ENCODE measurements at regions not wholly inside any gene's neighbourhood (a gene's known extent, or its start where the extent isn't known, plus 50 kb on each side); places are given as distances from the start of the nearest gene placed in this dataset.
"Not testable (repeated sequence)": the region's sequence is repeated elsewhere in the genome, so short reads cannot be mapped to it uniquely, and the experiment has no call there.

- not testable (repeated sequence) for FAIRE-seq
These were observed 227.3 kb downstream of the IGSF11 start for GRCh38 chr3:118807349-118807748.

DNA sequence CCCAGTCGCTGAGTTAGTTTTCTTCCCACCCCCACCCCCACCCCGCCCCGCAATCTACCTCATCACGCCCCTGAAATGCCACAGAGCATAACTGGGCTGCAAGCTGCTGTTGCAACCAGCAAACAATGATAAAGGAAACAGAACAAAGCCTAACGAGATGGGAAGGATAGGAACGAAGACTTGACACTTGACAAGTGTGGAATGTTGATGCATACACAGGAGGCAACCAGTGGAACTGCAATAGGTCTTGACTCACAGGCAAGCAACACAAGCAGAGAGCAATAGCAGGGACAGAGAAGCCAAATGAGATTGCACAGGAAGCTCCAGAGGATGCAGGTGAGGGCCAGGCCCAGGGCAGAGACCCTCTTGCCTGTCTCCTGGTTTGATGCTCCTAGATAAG, 225.9 kb downstream of the IGSF11 start:
- FAIRE-seq: no peak

DNA sequence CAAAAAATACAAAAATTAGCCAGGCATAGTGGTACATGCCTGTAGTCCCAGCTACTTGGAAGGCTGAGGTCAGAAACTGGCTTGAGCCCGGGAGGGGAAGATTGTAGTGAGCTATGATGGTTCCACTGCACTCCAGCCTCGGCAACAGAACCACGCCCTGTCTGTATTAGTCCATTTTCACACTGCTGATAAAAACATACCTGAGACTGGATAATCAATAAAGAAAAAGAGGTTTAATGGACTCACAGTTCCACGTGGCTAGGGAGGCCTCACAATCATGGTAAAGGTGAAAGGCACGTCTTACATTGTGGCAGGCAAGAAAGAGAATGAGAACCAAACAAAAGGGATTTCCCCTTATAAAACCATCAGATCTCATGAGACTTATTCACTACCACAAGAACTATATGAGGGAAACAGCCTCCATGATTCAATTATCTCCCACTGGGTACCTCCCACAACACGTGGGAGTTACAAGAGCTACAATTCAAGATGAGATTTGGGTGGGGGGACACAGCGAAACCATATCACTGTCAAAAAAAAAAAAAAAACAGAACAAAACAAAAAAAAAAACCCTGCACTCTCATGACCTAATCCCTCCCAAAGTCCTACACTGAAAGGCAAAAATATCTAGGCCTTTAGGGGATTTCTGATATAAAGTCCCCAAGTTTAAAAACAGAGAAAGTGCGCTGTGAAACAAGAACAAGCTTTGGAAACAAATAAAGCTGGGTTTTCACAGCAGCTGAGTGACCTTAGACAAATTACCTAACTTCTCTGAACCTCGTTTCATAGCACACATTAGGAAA, 224.7 kb downstream of the IGSF11 start:
- FAIRE-seq: no peak

GRCh38 chr3:118810499-118811035, 224.1 kb downstream of the IGSF11 start:
- FAIRE-seq: no peak

DNA sequence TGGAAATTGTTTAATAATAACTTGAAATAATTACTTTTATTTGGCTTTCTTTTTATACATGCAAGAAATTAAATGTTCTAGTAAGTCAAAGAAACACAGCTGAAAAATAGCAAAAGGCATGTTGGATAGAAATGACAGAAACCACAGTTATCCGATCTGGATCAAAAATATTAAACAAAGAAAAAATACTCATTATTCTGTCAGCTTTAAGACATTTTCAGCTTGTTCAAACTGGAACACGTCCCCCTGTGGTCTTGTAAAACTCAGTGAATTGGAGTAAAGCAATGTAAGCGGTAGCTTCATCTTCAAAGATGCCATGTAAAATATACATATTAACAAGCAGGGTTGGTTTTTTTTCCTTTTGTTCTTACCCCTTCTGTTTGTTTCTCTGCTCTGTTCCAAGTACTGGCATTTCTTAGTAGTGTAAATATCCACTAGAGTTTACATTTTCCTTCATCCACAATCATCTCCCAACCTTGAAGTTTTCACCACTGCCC, 223.4 kb downstream of the IGSF11 start:
- FAIRE-seq: no peak

- FAIRE-seq: no peak
These were observed 221.2 kb downstream of the IGSF11 start for GRCh38 chr3:118813472-118813871.

GRCh38 chr3:118817748-118818165, 216.9 kb downstream of the IGSF11 start:
- FAIRE-seq: no peak

DNA sequence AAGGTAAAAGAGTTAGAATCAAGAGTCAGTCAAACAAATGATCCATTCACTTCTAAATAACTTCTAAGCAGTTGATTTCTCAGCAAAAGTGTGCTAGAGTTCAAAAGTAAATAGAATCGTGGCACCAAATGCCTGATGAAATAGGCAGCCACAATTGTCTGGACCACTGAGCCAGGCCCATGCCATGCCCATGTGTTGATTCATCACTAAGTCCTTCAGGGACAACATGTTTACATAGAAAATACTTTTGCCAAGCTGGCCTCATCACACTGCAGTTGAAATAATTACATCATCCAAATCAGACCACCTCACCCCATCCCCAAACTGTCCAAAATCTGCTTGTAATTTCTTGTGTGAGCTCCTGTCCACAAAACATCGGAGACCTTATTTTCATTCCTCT, 216.3 kb downstream of the IGSF11 start:
- no peak for FAIRE-seq

- no peak for FAIRE-seq
These were observed 211.0 kb downstream of the IGSF11 start for GRCh38 chr3:118823626-118824025.

- no peak for FAIRE-seq
These were observed 207.2 kb downstream of the IGSF11 start for GRCh38 chr3:118827446-118827845.

- no peak for FAIRE-seq
These were observed 206.3 kb downstream of the IGSF11 start for GRCh38 chr3:118828351-118828750.

GRCh38 chr3:118833075-118833474, 201.6 kb downstream of the IGSF11 start:
- FAIRE-seq: no peak

DNA sequence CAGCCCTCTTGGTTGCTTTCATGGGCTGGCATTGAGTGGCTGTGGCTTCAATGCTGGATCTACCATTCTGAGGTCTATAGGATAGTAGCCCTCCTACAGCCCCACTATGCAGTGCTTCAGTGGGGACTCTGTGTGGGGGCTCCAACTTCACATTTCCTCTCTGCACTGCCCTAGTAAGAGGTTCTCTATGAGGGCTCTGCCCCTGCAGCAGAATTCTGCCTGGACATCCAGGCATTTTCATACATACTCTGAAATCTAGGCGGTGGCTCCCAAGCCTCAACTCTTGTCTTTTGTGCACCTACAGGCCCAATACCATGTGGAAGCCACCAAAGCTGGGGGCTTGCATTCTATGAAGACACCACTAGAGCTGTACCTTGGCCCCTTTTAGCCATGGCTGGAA, 195.8 kb downstream of the IGSF11 start:
- FAIRE-seq: no peak

GRCh38 chr3:118842147-118842863, 192.3 kb downstream of the IGSF11 start:
- no peak for FAIRE-seq

GRCh38 chr3:118846176-118846575, 188.5 kb downstream of the IGSF11 start:
- no peak for FAIRE-seq

Measured in colon (tissue), 2 donors.